A549 (cell line): ENCODE measurements at regions not wholly inside any gene's neighbourhood (a gene's known extent, or its start where the extent isn't known, plus 50 kb on each side); places are given as distances from the start of the nearest gene placed in this dataset.

ENCODE experiments used
- ATAC-seq, 2 experiments: fragments of 200-7000 bp in 1 of 2; fragments of >200 bp in 1 of 2; cut with Nextera tagmentation in 1 of 2; cut with Tn5 transposase in 1 of 2; 3 replicates each; pipeline versions ENCODE4 v1.8.0 to v1.9.1; 2018 to 2020; ENCODE audit warnings: mild to moderate bottlenecking in 1 of 2, moderate library complexity in 1 of 2
- CTCF ChIA-PET: fragments of 300-600 bp; sonication (Branson Sonifier 250); formaldehyde crosslinking; extraction: SDS; loops from one replicate; lab custom pipeline; 2021; ENCODE audit warnings: antibody characterized with exemption, inconsistent platforms; lab: Yijun Ruan, JAX
- POLR2A ChIA-PET: fragments of 350-600 bp; formaldehyde crosslinking; extraction: SDS; loops from one replicate; lab custom pipeline; 2021; ENCODE audit warnings: antibody characterized with exemption, inconsistent platforms; lab: Yijun Ruan, JAX
- DNase-seq, 2 experiments: peaks; one replicate each; pipeline versions ENCODE4 v3.0.0 to v3.0.0-alpha.2; 2011 to 2016; ENCODE audit warnings: low read depth in 1 of 2, low spot score in 1 of 2
- FAIRE-seq: peaks from 2 replicates; lab custom pipeline; 2011; peaks lifted over from hg19 to GRCh38; lab: Jason Lieb, UNC
- H3K27ac ChIP-seq, 2 experiments: fragments of >200 bp; sonication (Bioruptor Twin); formaldehyde crosslinking; 3 replicates each; pipeline ENCODE4 v1.5.1; 2016 to 2017
- H3K4me1 ChIP-seq: fragments of >200 bp; sonication (Bioruptor Twin); formaldehyde crosslinking; 3 replicates; pipeline ENCODE4 v1.6.1; 2016
- H3K4me2 ChIP-seq: fragments of >200 bp; sonication (Bioruptor Twin); formaldehyde crosslinking; 3 replicates; pipeline ENCODE4 v1.6.1; 2016
- H3K4me3 ChIP-seq: fragments of >200 bp; sonication (Bioruptor Twin); formaldehyde crosslinking; 3 replicates; pipeline ENCODE4 v1.5.1; 2016
- H3K9me3 ChIP-seq: fragments of >200 bp; sonication (Bioruptor Twin); formaldehyde crosslinking; 3 replicates; pipeline ENCODE4 v1.6.1; 2016
- BHLHE40 ChIP-seq: IDR thresholded peaks from 2 replicates; pipeline ENCODE4 v1.6.1; 2012; ENCODE audit warnings: low read depth, low read length, inconsistent platforms
- CHD4 ChIP-seq: fragments of 200-600 bp; sonication (generic); IDR thresholded peaks from 2 replicates; pipeline ENCODE4 v1.6.1; 2016; ENCODE audit warnings: antibody characterized with exemption, mild to moderate bottlenecking, borderline replicate concordance
- EHMT2 ChIP-seq: fragments of 200-600 bp; sonication (generic); IDR thresholded peaks from 2 replicates; pipeline ENCODE4 v1.6.1; 2016; ENCODE audit warnings: antibody characterized with exemption, low read depth, mild to moderate bottlenecking, moderate library complexity
- FOSB ChIP-seq: fragments of 250-450 bp; sonication (Bioruptor Pico); IDR thresholded peaks from 2 replicates; pipeline ENCODE4 v1.5.0; 2020; ENCODE audit warnings: mild to moderate bottlenecking, moderate library complexity
- FOSL2 ChIP-seq, 2 experiments: fragments of 450-650 bp in 1 of 2; fragments of >200 bp in 1 of 2; sonication (Bioruptor Twin) in 1 of 2; formaldehyde crosslinking; IDR thresholded peaks; 2 replicates each; pipeline versions ENCODE4 v1.5.0 to v1.6.1; 2016 to 2020; ENCODE audit warnings: mild to moderate bottlenecking in 1 of 2, moderate library complexity in 1 of 2
- FOXS1 ChIP-seq: fragments of 250-450 bp; sonication (Bioruptor Pico); IDR thresholded peaks from 2 replicates; pipeline ENCODE4 v1.5.0; 2020; ENCODE audit warnings: mild to moderate bottlenecking, moderate library complexity
- GATA3 ChIP-seq: IDR thresholded peaks from 2 replicates; pipeline ENCODE4 v1.6.1; 2012; ENCODE audit warnings: borderline replicate concordance
- HOXB13 ChIP-seq: fragments of 250-450 bp; sonication (Bioruptor Pico); IDR thresholded peaks from 2 replicates; pipeline ENCODE4 v1.5.0; 2020; ENCODE audit warnings: low read depth, mild to moderate bottlenecking, moderate library complexity
- HOXB5 ChIP-seq: fragments of 250-450 bp; sonication (Bioruptor Pico); IDR thresholded peaks from 2 replicates; pipeline ENCODE4 v1.5.0; 2020; ENCODE audit warnings: mild to moderate bottlenecking, moderate library complexity
- JUNB ChIP-seq: fragments of >200 bp; sonication (Bioruptor Twin); formaldehyde crosslinking; IDR thresholded peaks from 2 replicates; pipeline ENCODE4 v1.6.1; 2016
- KDM1A ChIP-seq: fragments of 200-600 bp; sonication (generic); IDR thresholded peaks from 2 replicates; pipeline ENCODE4 v1.6.1; 2016; ENCODE audit warnings: low read depth, mild to moderate bottlenecking
- KDM5A ChIP-seq: fragments of 200-600 bp; sonication (generic); IDR thresholded peaks from 2 replicates; pipeline ENCODE4 v1.6.1; 2016; ENCODE audit warnings: antibody characterized with exemption, mild to moderate bottlenecking
- MAFK ChIP-seq: fragments of 450-650 bp; IDR thresholded peaks from 2 replicates; pipeline ENCODE4 v1.6.1; 2014; ENCODE audit not compliant: partially characterized antibody
- MAZ ChIP-seq: fragments of 150-350 bp; IDR thresholded peaks from 2 replicates; pipeline ENCODE4 v1.6.1; 2014; ENCODE audit warnings: antibody characterized with exemption, low read depth, low read length, borderline replicate concordance
- MYC ChIP-seq: IDR thresholded peaks from 2 replicates; pipeline ENCODE4 v1.6.1; 2012; ENCODE audit warnings: mild to moderate bottlenecking, inconsistent platforms, low read length, improper control_type of control experiment, borderline replicate concordance
- NR3C1 ChIP-seq: fragments of >200 bp; sonication (Bioruptor Twin); formaldehyde crosslinking; IDR thresholded peaks from 3 replicates; pipeline ENCODE4 v1.6.1; 2017
- PHF8 ChIP-seq: fragments of 200-600 bp; sonication (generic); IDR thresholded peaks from 2 replicates; pipeline ENCODE4 v1.6.1; 2016; ENCODE audit warnings: low read depth, mild to moderate bottlenecking, antibody characterized with exemption, moderate library complexity, borderline replicate concordance
- POLR2A ChIP-seq: IDR thresholded peaks from 2 replicates; pipeline ENCODE4 v1.6.1; 2012; ENCODE audit warnings: mild to moderate bottlenecking, low read length
- RARB ChIP-seq: fragments of 250-450 bp; sonication (Bioruptor Pico); IDR thresholded peaks from 2 replicates; pipeline ENCODE4 v1.8.0; 2021; ENCODE audit warnings: mild to moderate bottlenecking, moderate library complexity
- SREBF2 ChIP-seq: fragments of 450-650 bp; IDR thresholded peaks from 2 replicates; pipeline ENCODE4 v1.6.1; 2014; ENCODE audit warnings: mild to moderate bottlenecking, moderate library complexity
- TP53 ChIP-seq: fragments of 250-450 bp; sonication (Bioruptor Pico); IDR thresholded peaks from 2 replicates; pipeline ENCODE4 v1.5.0; 2021; ENCODE audit warnings: mild to moderate bottlenecking, moderate library complexity
- ZFP36 ChIP-seq: fragments of 450-650 bp; IDR thresholded peaks from 2 replicates; pipeline ENCODE4 v1.6.1; 2014; ENCODE audit warnings: borderline replicate concordance; ENCODE audit not compliant: partially characterized antibody
- ZNF302 ChIP-seq: fragments of 250-450 bp; sonication (Bioruptor Pico); IDR thresholded peaks from 2 replicates; pipeline ENCODE4 v1.9.0; 2021; ENCODE audit warnings: inconsistent platforms, mild to moderate bottlenecking, moderate library complexity
- ZSCAN20 ChIP-seq: fragments of 250-450 bp; sonication (Bioruptor Pico); IDR thresholded peaks from 2 replicates; pipeline ENCODE4 v1.8.0; 2022; ENCODE audit warnings: mild to moderate bottlenecking, moderate library complexity
- WGBS: methylation state at CpG from one replicate; pipeline ENCODE4 v1.1.6; 2017; ENCODE audit errors: missing lambda C conversion rate; 5-methylcytosine and 5-hydroxymethylcytosine counted together
- TF ChIP-seq, protein P1 (sequence below): fragments of 450-650 bp; IDR thresholded peaks from 2 replicates; pipeline ENCODE4 v1.6.1; 2014; ENCODE audit warnings: antibody characterized with exemption
- TF ChIP-seq, protein P2 (sequence below): fragments of >200 bp; sonication (Bioruptor Twin); formaldehyde crosslinking; IDR thresholded peaks from 3 replicates; pipeline ENCODE4 v1.6.1; 2016
- TF ChIP-seq, protein P3 (sequence below): IDR thresholded peaks from 2 replicates; pipeline ENCODE4 v1.6.1; 2012; ENCODE audit warnings: low read depth, borderline replicate concordance

DNA sequence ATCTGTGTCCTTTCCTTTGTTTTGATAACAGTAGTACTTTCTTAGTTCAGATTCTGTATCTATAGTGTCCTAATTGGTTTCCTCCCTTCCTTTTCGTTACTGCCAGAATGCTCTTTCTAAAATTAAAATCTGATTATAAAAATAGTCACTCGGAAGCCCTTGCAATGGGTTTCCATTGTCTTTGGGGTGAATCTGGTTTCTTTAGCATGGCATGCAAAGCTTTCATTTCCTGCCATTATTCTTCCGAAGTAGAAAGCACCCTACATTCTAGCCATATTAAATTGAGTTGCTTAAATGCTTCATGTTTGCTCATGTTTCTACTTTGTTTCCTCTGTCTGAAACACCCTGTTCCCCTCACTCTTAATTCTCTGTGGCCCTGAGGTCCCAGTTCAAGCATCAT, 53.2 kb upstream of the MACF1 start:
- POLR2A ChIA-PET, result no interaction called here

DNA sequence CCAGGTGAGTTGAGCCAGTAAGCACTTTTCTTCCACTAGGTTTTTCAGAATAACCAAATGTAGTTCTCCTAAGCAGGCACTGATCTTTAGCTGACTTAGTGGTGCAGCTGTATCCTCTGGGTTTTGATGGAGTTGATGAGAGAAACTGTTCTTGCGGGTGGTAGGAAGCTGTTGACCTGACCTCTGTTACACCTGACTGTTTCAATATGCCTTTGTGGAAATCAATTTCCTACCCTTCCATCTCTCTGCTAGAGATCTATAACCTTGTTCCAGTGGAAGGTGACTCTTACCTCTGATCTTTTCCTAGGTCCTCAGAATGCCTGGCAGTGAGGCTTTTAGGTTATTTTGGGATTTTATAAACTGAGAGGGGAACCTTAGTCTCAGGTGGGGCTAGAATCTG, 51.6 kb upstream of the MACF1 start:
- peak overlapping the region in 1 of 2 experiments; percentile 79; a peak in 2 of 6 replicates for H3K27ac ChIP-seq
- WGBS, result 93% methylated on average over 1 of the region's 1 CpG
- FAIRE-seq (no peak), DNase-seq (no peak), ATAC-seq (no peak)
- no peak for TF ChIP-seq HOXB13 (CRISPR knock-in tag)
- no peak for TF ChIP-seq FOSL2 (IDR thresholded peaks at IDR 0.05)
- no peak for TF ChIP-seq FOSL2 (CRISPR knock-in tag; IDR thresholded peaks at IDR 0.05)
- TF ChIP-seq SREBF2, result no peak
- TF ChIP-seq TP53, result no peak
- TF ChIP-seq EHMT2, result no peak
- TF ChIP-seq KDM1A, result no peak
- no peak for TF ChIP-seq ZSCAN20 (CRISPR knock-in tag)
- no peak for TF ChIP-seq POLR2A
- TF ChIP-seq, protein P1, sequence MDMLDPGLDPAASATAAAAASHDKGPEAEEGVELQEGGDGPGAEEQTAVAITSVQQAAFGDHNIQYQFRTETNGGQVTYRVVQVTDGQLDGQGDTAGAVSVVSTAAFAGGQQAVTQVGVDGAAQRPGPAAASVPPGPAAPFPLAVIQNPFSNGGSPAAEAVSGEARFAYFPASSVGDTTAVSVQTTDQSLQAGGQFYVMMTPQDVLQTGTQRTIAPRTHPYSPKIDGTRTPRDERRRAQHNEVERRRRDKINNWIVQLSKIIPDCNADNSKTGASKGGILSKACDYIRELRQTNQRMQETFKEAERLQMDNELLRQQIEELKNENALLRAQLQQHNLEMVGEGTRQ, result no peak
- no peak for TF ChIP-seq MAZ
- TF ChIP-seq ZFP36, result no peak
- no peak for TF ChIP-seq PHF8
- no peak for TF ChIP-seq GATA3
- TF ChIP-seq KDM5A, result no peak
- H3K4me1 ChIP-seq, result peaks cover 47% of the 10 kb centered on the region
- no peaks in the 10 kb centered on the region for H3K9me3 ChIP-seq
- POLR2A ChIA-PET, result no interaction called here
- H3K4me2 ChIP-seq, result no peak overlapping the region
- CTCF ChIA-PET, result interaction anchor here (1.0 to 1.6 kb wide), 3 partner anchors 8 to 39 kb away, joined by 3 to 9 read pairs (median 5); no protein-coding TSS in a partner anchor
- no peak overlapping the region for H3K4me3 ChIP-seq

More for the DNA sequence above, 53.2 kb upstream of the MACF1 start:
- ATAC-seq (no peak), FAIRE-seq (no peak), DNase-seq (no peak)
- Histone ChIP-seq H3K4me2 (no peak overlapping the region), H3K27ac (no peak overlapping the region), H3K4me1 (peaks cover 35% of the 10 kb centered on the region), H3K4me3 (no peak overlapping the region), H3K9me3 (no peaks in the 10 kb centered on the region)
- WGBS, result 87% methylated on average over 3 of the region's 3 CpGs
- CTCF ChIA-PET, result interaction anchor here (0.7 to 2.0 kb wide), 3 partner anchors 14 to 40 kb away, joined by 3 to 8 read pairs (median 3); no protein-coding TSS in a partner anchor
- TF ChIP-seq SREBF2, result no peak
- TF ChIP-seq, protein P2, sequence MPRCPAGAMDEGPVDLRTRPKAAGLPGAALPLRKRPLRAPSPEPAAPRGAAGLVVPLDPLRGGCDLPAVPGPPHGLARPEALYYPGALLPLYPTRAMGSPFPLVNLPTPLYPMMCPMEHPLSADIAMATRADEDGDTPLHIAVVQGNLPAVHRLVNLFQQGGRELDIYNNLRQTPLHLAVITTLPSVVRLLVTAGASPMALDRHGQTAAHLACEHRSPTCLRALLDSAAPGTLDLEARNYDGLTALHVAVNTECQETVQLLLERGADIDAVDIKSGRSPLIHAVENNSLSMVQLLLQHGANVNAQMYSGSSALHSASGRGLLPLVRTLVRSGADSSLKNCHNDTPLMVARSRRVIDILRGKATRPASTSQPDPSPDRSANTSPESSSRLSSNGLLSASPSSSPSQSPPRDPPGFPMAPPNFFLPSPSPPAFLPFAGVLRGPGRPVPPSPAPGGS, result no peak
- TF ChIP-seq BHLHE40, result no peak
- no peak for TF ChIP-seq HOXB5 (CRISPR knock-in tag)
- TF ChIP-seq MYC, result no peak
- no peak for TF ChIP-seq MAFK
- no peak for TF ChIP-seq RARB (CRISPR knock-in tag)
- TF ChIP-seq GATA3, result no peak
- no peak for TF ChIP-seq CHD4
- TF ChIP-seq, protein P3, sequence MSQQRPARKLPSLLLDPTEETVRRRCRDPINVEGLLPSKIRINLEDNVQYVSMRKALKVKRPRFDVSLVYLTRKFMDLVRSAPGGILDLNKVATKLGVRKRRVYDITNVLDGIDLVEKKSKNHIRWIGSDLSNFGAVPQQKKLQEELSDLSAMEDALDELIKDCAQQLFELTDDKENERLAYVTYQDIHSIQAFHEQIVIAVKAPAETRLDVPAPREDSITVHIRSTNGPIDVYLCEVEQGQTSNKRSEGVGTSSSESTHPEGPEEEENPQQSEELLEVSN, result no peak
- no peak for TF ChIP-seq NR3C1
- no peak for TF ChIP-seq JUNB
- TF ChIP-seq FOSB (CRISPR knock-in tag), result no peak
- no peak for TF ChIP-seq FOXS1 (CRISPR knock-in tag)
- TF ChIP-seq ZNF302 (CRISPR knock-in tag), result no peak
- no peak for TF ChIP-seq ZSCAN20 (CRISPR knock-in tag)
- no peak for TF ChIP-seq KDM5A
